H9 (cell line): ENCODE measurements at regions not wholly inside any gene's neighbourhood (a gene's known extent, or its start where the extent isn't known, plus 50 kb on each side); places are given as distances from the start of the nearest gene placed in this dataset.

Source experiments
- DNase-seq: peaks from one replicate; pipeline ENCODE4 v3.0.0-alpha.2; 2017
- H2AFZ ChIP-seq: one replicate; pipeline ENCODE4 v1.6.1; 2013; ENCODE audit warnings: mild to moderate bottlenecking, low read length, control low read depth, moderate library complexity
- H2AK5ac ChIP-seq: 2 replicates; pipeline ENCODE4 v1.6.1; 2013; ENCODE audit warnings: low read length, control low read depth, mixed read lengths; ENCODE audit not compliant: insufficient read length
- H2BK120ac ChIP-seq: one replicate; pipeline ENCODE4 v1.6.1; 2013; ENCODE audit warnings: low read depth, mild to moderate bottlenecking, low read length, control low read depth, inconsistent platforms; ENCODE audit not compliant: poor library complexity, severe bottlenecking
- H2BK12ac ChIP-seq: 2 replicates; pipeline ENCODE4 v1.6.1; 2013; ENCODE audit warnings: low read length, control low read depth, mixed read lengths, low read depth; ENCODE audit not compliant: insufficient read length
- H2BK15ac ChIP-seq: 2 replicates; pipeline ENCODE4 v1.6.1; 2013; ENCODE audit warnings: low read depth, low read length, control low read depth
- H2BK20ac ChIP-seq: one replicate; pipeline ENCODE4 v1.6.1; 2013; ENCODE audit warnings: low read depth, mild to moderate bottlenecking, low read length, control low read depth, inconsistent platforms; ENCODE audit not compliant: poor library complexity, severe bottlenecking
- H2BK5ac ChIP-seq: 2 replicates; pipeline ENCODE4 v1.6.1; 2013; ENCODE audit warnings: low read length, control low read depth, mixed read lengths; ENCODE audit not compliant: insufficient read length
- H3K14ac ChIP-seq: 2 replicates; pipeline ENCODE4 v1.6.1; 2013; ENCODE audit warnings: low read length, control low read depth; ENCODE audit not compliant: insufficient read depth
- H3K18ac ChIP-seq: 2 replicates; pipeline ENCODE4 v1.6.1; 2013; ENCODE audit warnings: low read depth, mild to moderate bottlenecking, mixed read lengths, low read length, control low read depth; ENCODE audit not compliant: insufficient read length
- H3K23ac ChIP-seq: 2 replicates; pipeline ENCODE4 v1.6.1; 2013; ENCODE audit warnings: low read length, control low read depth, mixed read lengths, low read depth; ENCODE audit not compliant: insufficient read length
- H3K23me2 ChIP-seq: 2 replicates; pipeline ENCODE4 v1.6.1; 2013; ENCODE audit warnings: low read depth, mild to moderate bottlenecking, mixed read lengths, low read length, control low read depth; ENCODE audit not compliant: insufficient read length, poor library complexity, severe bottlenecking
- H3K27ac ChIP-seq: 2 replicates; pipeline ENCODE4 v1.5.1; 2013; ENCODE audit warnings: low read length, control low read depth, mixed read lengths, low read depth; ENCODE audit not compliant: insufficient read length
- H3K27me3 ChIP-seq: 2 replicates; pipeline ENCODE4 v1.6.1; 2013; ENCODE audit warnings: low read length, control low read depth, inconsistent platforms; ENCODE audit not compliant: insufficient read depth
- H3K4ac ChIP-seq: 2 replicates; pipeline ENCODE4 v1.6.1; 2013; ENCODE audit warnings: low read depth, mild to moderate bottlenecking, control low read depth, inconsistent platforms, low read length, moderate library complexity
- H3K4me1 ChIP-seq: 2 replicates; pipeline ENCODE4 v1.6.1; 2013; ENCODE audit warnings: low read length, control low read depth, inconsistent platforms; ENCODE audit not compliant: insufficient read depth
- H3K4me2 ChIP-seq: 2 replicates; pipeline ENCODE4 v1.6.1; 2013; ENCODE audit warnings: low read length, control low read depth, mixed read lengths; ENCODE audit not compliant: insufficient read length, insufficient read depth
- H3K56ac ChIP-seq: 2 replicates; pipeline ENCODE4 v1.6.1; 2013; ENCODE audit warnings: low read depth, mild to moderate bottlenecking, mixed read lengths, low read length, control low read depth; ENCODE audit not compliant: insufficient read length
- H3K79me1 ChIP-seq: 2 replicates; pipeline ENCODE4 v1.6.1; 2013; ENCODE audit warnings: low read depth, mild to moderate bottlenecking, moderate library complexity, low read length, control low read depth, inconsistent platforms; ENCODE audit not compliant: insufficient read depth, poor library complexity, severe bottlenecking
- H3K79me2 ChIP-seq: 2 replicates; pipeline ENCODE4 v1.6.1; 2013; ENCODE audit warnings: low read length, control low read depth, inconsistent platforms; ENCODE audit not compliant: insufficient read depth
- H3K9ac ChIP-seq: 2 replicates; pipeline ENCODE4 v1.6.1; 2013; ENCODE audit warnings: low read length, control low read depth, mixed read lengths; ENCODE audit not compliant: insufficient read length; ENCODE audit errors: extremely low read depth
- H3K9me3 ChIP-seq: one replicate; pipeline ENCODE4 v1.6.1; 2013; ENCODE audit warnings: low read depth, low read length, inconsistent platforms; ENCODE audit not compliant: control insufficient read depth
- H3T11ph ChIP-seq: one replicate; pipeline ENCODE4 v1.6.1; 2013; ENCODE audit warnings: mild to moderate bottlenecking, low read length, control low read depth, inconsistent platforms
- H4K20me1 ChIP-seq: one replicate; pipeline ENCODE4 v1.6.1; 2013; ENCODE audit not compliant: control insufficient read depth, insufficient read length, insufficient read depth
- H4K5ac ChIP-seq: 2 replicates; pipeline ENCODE4 v1.6.1; 2013; ENCODE audit warnings: low read depth, mild to moderate bottlenecking, mixed read lengths, low read length, control low read depth; ENCODE audit not compliant: insufficient read length
- H4K8ac ChIP-seq: replicated peaks from 2 replicates; pipeline ENCODE4 v1.6.1; 2013; ENCODE audit warnings: low read length, control low read depth, mixed read lengths, low read depth; ENCODE audit not compliant: insufficient read length
- H4K91ac ChIP-seq: 2 replicates; pipeline ENCODE4 v1.6.1; 2013; ENCODE audit warnings: low read depth, mild to moderate bottlenecking, moderate library complexity, mixed read lengths, low read length, control low read depth; ENCODE audit not compliant: insufficient read length
- H3K27ac Mint-ChIP-seq, 3 experiments: 2 replicates in 2 of 3; 3 replicates in 1 of 3; pipeline ENCODE4 v1.8.0; 2020 to 2021; ENCODE audit warnings: mixed read lengths in 3 of 3, mild to moderate bottlenecking in 1 of 3, moderate library complexity in 1 of 3
- H3K27me3 Mint-ChIP-seq: 2 replicates; pipeline ENCODE4 v1.8.0; 2021; ENCODE audit warnings: low read depth, mild to moderate bottlenecking, moderate library complexity, mixed read lengths
- H3K36me3 Mint-ChIP-seq, 3 experiments: 2 replicates in 2 of 3; 3 replicates in 1 of 3; pipeline ENCODE4 v1.8.0; 2020 to 2021; ENCODE audit warnings: low read depth in 3 of 3, mixed read lengths in 3 of 3; ENCODE audit not compliant: insufficient read depth in 1 of 3
- H3K4me1 Mint-ChIP-seq, 2 experiments: 2 replicates each; pipeline ENCODE4 v1.8.0; 2020; ENCODE audit warnings: mixed read lengths in 2 of 2
- H3K4me3 Mint-ChIP-seq, 2 experiments: 2 replicates in 1 of 2; 3 replicates in 1 of 2; pipeline ENCODE4 v1.8.0; 2020 to 2021; ENCODE audit warnings: mild to moderate bottlenecking in 2 of 2, mixed read lengths in 2 of 2, moderate library complexity in 1 of 2
- H3K9me3 Mint-ChIP-seq, 2 experiments: 2 replicates in 1 of 2; 3 replicates in 1 of 2; pipeline ENCODE4 v1.8.0; 2020; ENCODE audit warnings: mild to moderate bottlenecking in 2 of 2, mixed read lengths in 2 of 2, moderate library complexity in 1 of 2
- CTCF ChIP-seq: fragments of 200-600 bp; sonication (generic); conservative IDR thresholded peaks from 3 replicates; pipeline ENCODE4 v1.8.0; 2021; ENCODE audit warnings: antibody characterized with exemption, mild to moderate bottlenecking
- WGBS: extraction: QIAGEN DNeasy Blood & Tissue Kit; methylation state at CpG from one replicate; pipeline ENCODE4 v1.1.7; 2013; ENCODE audit warnings: missing lambda C conversion rate, low lambda C conversion rate, mixed read lengths; ENCODE audit not compliant: insufficient read length; ENCODE audit errors: extremely low coverage; 5-methylcytosine and 5-hydroxymethylcytosine counted together

GRCh38 chr6:105985098-105985815, 100.9 kb upstream of the PRDM1 start:
- Mint-ChIP-seq H3K36me3 (peaks cover 0 to 4% (median 0%) of the 10 kb centered on the region in 3 experiments; a peak in 1 of 7 replicates), H3K9me3 (peaks cover 0 to 6% of the 10 kb centered on the region in 2 experiments; a peak in 4 of 5 replicates), H3K27ac (no peak overlapping the region), H3K4me1 (peaks cover 26 to 29% of the 10 kb centered on the region in 2 experiments), H3K4me3 (peak overlapping the region; percentile 60 to 80; a peak in 4 of 5 replicates), H3K27me3 (peaks cover 100% of the 10 kb centered on the region)
- Histone ChIP-seq H3K4me2 (peak overlapping the region; percentile 83), H3K27ac (no peak overlapping the region), H4K5ac (no peak overlapping the region), H3K56ac (no peak overlapping the region), H3K27me3 (peaks cover 73% of the 10 kb centered on the region), H3K79me2 (no peaks in the 10 kb centered on the region), H3K9me3 (no peaks in the 10 kb centered on the region), H2AFZ (no peak overlapping the region), H2AK5ac (no peak overlapping the region), H2BK20ac (no peak overlapping the region), H3K79me1 (no peaks in the 10 kb centered on the region), H4K20me1 (no peaks in the 10 kb centered on the region), H4K8ac (no peak overlapping the region), H3K23me2 (peaks cover 18% of the 10 kb centered on the region), H2BK15ac (no peak overlapping the region), H3T11ph (no peak overlapping the region), H2BK120ac (no peak overlapping the region), H3K4ac (no peak overlapping the region), H4K91ac (no peak overlapping the region), H3K9ac (no peak overlapping the region), H3K4me1 (peaks cover 6% of the 10 kb centered on the region; the same call in 1 of the 2 replicates), H3K14ac (no peak overlapping the region), H3K18ac (no peak overlapping the region), H3K23ac (no peak overlapping the region), H2BK5ac (no peak overlapping the region), H2BK12ac (no peak overlapping the region)
- WGBS, result no CpG with 5 or more reads among the region's 5 CpGs
- no peak for TF ChIP-seq CTCF
- no peak for DNase-seq
